PC-3 (cell line): ENCODE measurements at regions not wholly inside any gene's neighbourhood (a gene's known extent, or its start where the extent isn't known, plus 50 kb on each side); places are given as distances from the start of the nearest gene placed in this dataset.

Source experiments
- ATAC-seq: fragments of 200-7000 bp; cut with Tn5 transposase; 2 replicates; pipeline ENCODE4 v1.9.1; 2020; ENCODE audit warnings: mild to moderate bottlenecking, moderate library complexity
- BruUV-seq: library from RNA; stranded (reverse); fragments of 400-500 nt; replicated peaks from 2 replicates; lab custom pipeline; 2021; lab: Mats Ljungman, UMichigan
- CTCF ChIA-PET: fragments of 300-600 bp; sonication (Branson Sonifier 250); formaldehyde crosslinking; loops from one replicate; lab custom pipeline; 2022; ENCODE audit warnings: antibody characterized with exemption; lab: Charles Lee
- POLR2A ChIA-PET: fragments of 300-600 bp; sonication (Branson Sonifier 250); formaldehyde crosslinking; loops from one replicate; lab custom pipeline; 2022; ENCODE audit warnings: antibody characterized with exemption; ENCODE audit not compliant: unreplicated experiment; lab: Charles Lee
- DNase-seq: peaks from one replicate; pipeline ENCODE4 v3.0.0-alpha.2; 2015
- H2AFZ ChIP-seq: fragments of 300-600 bp; sonication (generic); 2 replicates; pipeline ENCODE4 v1.6.0; 2016; ENCODE audit warnings: antibody characterized with exemption, low read length
- H3F3A ChIP-seq: fragments of 300-600 bp; sonication (generic); one replicate; pipeline ENCODE4 v1.6.0; 2017; ENCODE audit warnings: antibody characterized with exemption, low read length, control low read depth, mild to moderate bottlenecking; ENCODE audit not compliant: unreplicated experiment
- H3K27ac ChIP-seq: fragments of 300-600 bp; sonication (generic); 2 replicates; pipeline ENCODE4 v1.5.1; 2016; ENCODE audit warnings: mild to moderate bottlenecking, low read length
- H3K27me3 ChIP-seq: fragments of 300-600 bp; sonication (generic); 2 replicates; pipeline ENCODE4 v1.6.1; 2016; ENCODE audit warnings: low read length, mixed read lengths
- H3K36me3 ChIP-seq: fragments of 300-600 bp; sonication (generic); 2 replicates; pipeline ENCODE4 v1.6.1; 2016; ENCODE audit warnings: low read depth, mixed run types, low read length, mixed read lengths
- H3K4me1 ChIP-seq: fragments of 300-600 bp; sonication (generic); 2 replicates; pipeline ENCODE4 v1.5.1; 2016; ENCODE audit warnings: low read length; ENCODE audit not compliant: insufficient read depth
- H3K4me2 ChIP-seq: fragments of 300-600 bp; sonication (generic); 2 replicates; pipeline ENCODE4 v1.6.0; 2016; ENCODE audit warnings: low read length
- H3K4me3 ChIP-seq: fragments of 300-600 bp; sonication (generic); 2 replicates; pipeline ENCODE4 v1.5.1; 2016; ENCODE audit warnings: mild to moderate bottlenecking, low read length, mixed read lengths
- H3K79me2 ChIP-seq: fragments of 300-600 bp; sonication (generic); 2 replicates; pipeline ENCODE4 v1.6.1; 2017; ENCODE audit warnings: low read length, mixed read lengths
- H3K9ac ChIP-seq: fragments of 300-600 bp; sonication (generic); 2 replicates; pipeline ENCODE4 v1.6.0; 2016; ENCODE audit warnings: mild to moderate bottlenecking, low read length
- H3K9me2 ChIP-seq: fragments of 300-600 bp; sonication (generic); replicated peaks from 2 replicates; pipeline ENCODE4 v1.6.1; 2016; ENCODE audit warnings: mixed run types, low read length, mixed read lengths
- H3K9me3 ChIP-seq: fragments of 300-600 bp; sonication (generic); 2 replicates; pipeline ENCODE4 v1.6.1; 2016; ENCODE audit warnings: low read length, mixed read lengths
- H4K20me1 ChIP-seq: fragments of 300-600 bp; sonication (generic); 2 replicates; pipeline ENCODE4 v1.6.1; 2016; ENCODE audit warnings: low read length, mixed read lengths
- CTCF ChIP-seq: fragments of 300-600 bp; sonication (generic); conservative IDR thresholded peaks from 2 replicates; pipeline ENCODE4 v1.5.1; 2017; ENCODE audit warnings: antibody characterized with exemption, low read depth, mild to moderate bottlenecking, low read length
- EZH2 ChIP-seq: fragments of 300-600 bp; sonication (generic); IDR thresholded peaks from one replicate; pipeline ENCODE4 v1.6.1; 2017; ENCODE audit warnings: antibody characterized with exemption, mild to moderate bottlenecking, low read length; ENCODE audit not compliant: unreplicated experiment
- EZH2phosphoT487 ChIP-seq: fragments of 300-600 bp; sonication (generic); IDR thresholded peaks from 2 replicates; pipeline ENCODE4 v1.6.1; 2018; ENCODE audit warnings: mild to moderate bottlenecking, antibody characterized with exemption, low read length, borderline replicate concordance
- intact Hi-C: fragments of 100-400 bp; cut with micrococcal nuclease; formaldehyde crosslinking; loops from 2 replicates; pipeline ENCODE4 v1.9.0; 2023

- no peak overlapping the region for H3K4me3 ChIP-seq
- BruUV-seq, result no TSS peak
- no peaks in the 10 kb centered on the region for H3K9me3 ChIP-seq
- ChIA-PET CTCF (no interaction called here), POLR2A (no interaction called here)
- no peak overlapping the region for H3K4me2 ChIP-seq
- DNase-seq (no peak), ATAC-seq (no peak)
- H3K9me2 ChIP-seq, result no peaks in the 10 kb centered on the region
- no peak overlapping the region for H3K27ac ChIP-seq
- no peaks in the 10 kb centered on the region for H3K79me2 ChIP-seq
- intact Hi-C loops, result no loop called here
- no peaks in the 10 kb centered on the region for H3F3A ChIP-seq
- H3K4me1 ChIP-seq, result no peaks in the 10 kb centered on the region
- no peaks in the 10 kb centered on the region for H3K27me3 ChIP-seq
- H3K9ac ChIP-seq, result no peak overlapping the region
- TF ChIP-seq EZH2 (no peak), EZH2phosphoT487 (no peak), CTCF (no peak)
- no peaks in the 10 kb centered on the region for H3K36me3 ChIP-seq
- H4K20me1 ChIP-seq, result no peaks in the 10 kb centered on the region
- H2AFZ ChIP-seq, result no peak overlapping the region
Measured at GRCh38 chr12:90295858-90296257, 587.2 kb upstream of the ATP2B1 start.

GRCh38 chr12:90292183-90292582 is 583.5 kb upstream of the ATP2B1 start:
- peaks cover 3% of the 10 kb centered on the region; the same call in 1 of the 2 replicates for H3K36me3 ChIP-seq

More at GRCh38 chr12:90292183-90292582, 583.5 kb upstream of the ATP2B1 start:
- no peak overlapping the region for H3K9ac ChIP-seq
- BruUV-seq, result no TSS peak
- no peak overlapping the region for H3K27ac ChIP-seq
- H3K4me2 ChIP-seq, result no peak overlapping the region
- ChIA-PET POLR2A (no interaction called here), CTCF (no interaction called here)
- TF ChIP-seq EZH2, result no peak
- no peak for TF ChIP-seq CTCF
- DNase-seq (no peak), ATAC-seq (no peak)
- H4K20me1 ChIP-seq, result no peaks in the 10 kb centered on the region
- no peaks in the 10 kb centered on the region for H3F3A ChIP-seq
- intact Hi-C loops, result no loop called here
- no peaks in the 10 kb centered on the region for H3K4me1 ChIP-seq
- no peaks in the 10 kb centered on the region for H3K27me3 ChIP-seq
- H3K79me2 ChIP-seq, result no peaks in the 10 kb centered on the region
- 0 out of 2 replicates have a peak, but pooled peaks cover 4% of the 10 kb centered on the region for H3K9me3 ChIP-seq
- no peak overlapping the region for H3K4me3 ChIP-seq
- no peaks in the 10 kb centered on the region for H3K9me2 ChIP-seq
- H2AFZ ChIP-seq, result 0 out of 2 replicates have a peak overlapping the region, but pooled peaks have one; percentile 11
